GM23248 (cell line): ENCODE measurements at regions not wholly inside any gene's neighbourhood (a gene's known extent, or its start where the extent isn't known, plus 50 kb on each side); places are given as distances from the start of the nearest gene placed in this dataset.

Source experiments
- EZH2 ChIP-seq: fragments of 200-600 bp; sonication (generic); IDR thresholded peaks from 2 replicates; pipeline ENCODE4 v1.6.1; 2018; ENCODE audit warnings: antibody characterized with exemption, mild to moderate bottlenecking; ENCODE audit not compliant: insufficient read depth, poor library complexity, severe bottlenecking
- EZH2phosphoT487 ChIP-seq: fragments of 200-600 bp; sonication (generic); IDR thresholded peaks from 2 replicates; pipeline ENCODE4 v1.6.1; 2018; ENCODE audit warnings: antibody characterized with exemption, moderate library complexity, mild to moderate bottlenecking, low read depth; ENCODE audit not compliant: insufficient read depth

- TF ChIP-seq EZH2phosphoT487 (no peak), EZH2 (no peak)
Measured at GRCh38 chr2:62287282-62287681, 91.4 kb downstream of the B3GNT2 start.
